Activated naive CD4-positive, alpha-beta T cell treated with anti-CD3 and anti-CD28 coated beads, Interleukin-2, amount 10 ng/mL, durations not matched to agents 7 days and 5 days (primary cell): ENCODE measurements at regions not wholly inside any gene's neighbourhood (a gene's known extent, or its start where the extent isn't known, plus 50 kb on each side); places are given as distances from the start of the nearest gene placed in this dataset.

Source experiments
- CTCF ChIA-PET: fragments of 350-600 bp; sonication (Branson Sonifier 250); formaldehyde crosslinking; loops from one replicate; lab custom pipeline; 2021; ENCODE audit warnings: antibody characterized with exemption; lab: Charles Lee
- DNase-seq: peaks from one replicate; pipeline ENCODE4 v3.0.0-alpha.2; 2020
- H3K27ac Mint-ChIP-seq: one replicate; pipeline ENCODE4 v1.8.0; 2021; ENCODE audit warnings: mild to moderate bottlenecking, moderate library complexity, mixed read lengths
- H3K27me3 Mint-ChIP-seq: one replicate; pipeline ENCODE4 v1.8.0; 2021; ENCODE audit warnings: mild to moderate bottlenecking, mixed read lengths
- H3K36me3 Mint-ChIP-seq: one replicate; pipeline ENCODE4 v1.8.0; 2021; ENCODE audit warnings: mixed read lengths
- H3K4me1 Mint-ChIP-seq: one replicate; pipeline ENCODE4 v1.8.0; 2021; ENCODE audit warnings: mixed read lengths
- H3K4me3 Mint-ChIP-seq: one replicate; pipeline ENCODE4 v1.8.0; 2021; ENCODE audit warnings: mild to moderate bottlenecking, moderate library complexity, mixed read lengths
- H3K9me3 Mint-ChIP-seq: one replicate; pipeline ENCODE4 v1.8.0; 2021; ENCODE audit warnings: mixed read lengths

GRCh38 chr12:116353958-116354357 lies 76.5 kb upstream of the MED13L start:
- no peak overlapping the region for H3K27ac Mint-ChIP-seq
- no peaks in the 10 kb centered on the region for H3K36me3 Mint-ChIP-seq
- H3K9me3 Mint-ChIP-seq = no peaks in the 10 kb centered on the region
- CTCF ChIA-PET = no interaction called here
- peaks cover 7% of the 10 kb centered on the region for H3K27me3 Mint-ChIP-seq
- no peak overlapping the region for H3K4me3 Mint-ChIP-seq
- peaks cover 12% of the 10 kb centered on the region for H3K4me1 Mint-ChIP-seq
- no peak for DNase-seq

DNA sequence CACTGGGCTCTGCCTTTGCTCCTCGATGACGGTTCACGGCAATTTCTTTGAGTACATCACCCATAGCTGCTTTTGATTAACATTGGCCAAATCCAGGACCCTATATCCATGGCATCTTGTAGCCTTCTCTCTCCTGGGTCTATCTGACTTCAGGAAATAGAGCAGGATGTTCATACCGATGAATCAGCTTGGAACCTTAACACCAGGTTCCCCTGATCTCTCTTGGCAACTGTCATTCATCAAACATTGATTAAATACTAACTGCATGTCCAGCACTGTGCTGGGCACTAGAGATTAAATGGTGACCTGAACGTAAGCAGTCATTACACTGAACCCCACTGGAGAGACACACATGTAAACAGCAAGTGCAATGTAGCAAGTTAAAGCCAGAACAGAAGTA lies 77.0 kb upstream of the MED13L start:
- Mint-ChIP-seq H3K36me3 (no peaks in the 10 kb centered on the region), H3K27ac (no peak overlapping the region), H3K4me1 (peaks cover 18% of the 10 kb centered on the region), H3K27me3 (peaks cover 9% of the 10 kb centered on the region), H3K4me3 (no peak overlapping the region), H3K9me3 (no peaks in the 10 kb centered on the region)
- CTCF ChIA-PET = no interaction called here
- DNase-seq = no peak

GRCh38 chr12:116354950-116355783 lies 77.7 kb upstream of the MED13L start:
- CTCF ChIA-PET = no interaction called here
- Mint-ChIP-seq H3K4me1 (peaks cover 21% of the 10 kb centered on the region), H3K36me3 (no peaks in the 10 kb centered on the region), H3K27me3 (peaks cover 9% of the 10 kb centered on the region), H3K9me3 (no peaks in the 10 kb centered on the region), H3K27ac (no peak overlapping the region), H3K4me3 (no peak overlapping the region)
- DNase-seq = no peak

- no peak for DNase-seq
- Mint-ChIP-seq H3K4me3 (peak overlapping the region; percentile 17), H3K36me3 (no peaks in the 10 kb centered on the region), H3K9me3 (no peaks in the 10 kb centered on the region), H3K27ac (peak overlapping the region; percentile 83), H3K27me3 (peaks cover 9% of the 10 kb centered on the region), H3K4me1 (peaks cover 40% of the 10 kb centered on the region)
- CTCF ChIA-PET = no interaction called here
Observed at GRCh38 chr12:116358536-116358892, 81.0 kb upstream of the MED13L start.

DNA sequence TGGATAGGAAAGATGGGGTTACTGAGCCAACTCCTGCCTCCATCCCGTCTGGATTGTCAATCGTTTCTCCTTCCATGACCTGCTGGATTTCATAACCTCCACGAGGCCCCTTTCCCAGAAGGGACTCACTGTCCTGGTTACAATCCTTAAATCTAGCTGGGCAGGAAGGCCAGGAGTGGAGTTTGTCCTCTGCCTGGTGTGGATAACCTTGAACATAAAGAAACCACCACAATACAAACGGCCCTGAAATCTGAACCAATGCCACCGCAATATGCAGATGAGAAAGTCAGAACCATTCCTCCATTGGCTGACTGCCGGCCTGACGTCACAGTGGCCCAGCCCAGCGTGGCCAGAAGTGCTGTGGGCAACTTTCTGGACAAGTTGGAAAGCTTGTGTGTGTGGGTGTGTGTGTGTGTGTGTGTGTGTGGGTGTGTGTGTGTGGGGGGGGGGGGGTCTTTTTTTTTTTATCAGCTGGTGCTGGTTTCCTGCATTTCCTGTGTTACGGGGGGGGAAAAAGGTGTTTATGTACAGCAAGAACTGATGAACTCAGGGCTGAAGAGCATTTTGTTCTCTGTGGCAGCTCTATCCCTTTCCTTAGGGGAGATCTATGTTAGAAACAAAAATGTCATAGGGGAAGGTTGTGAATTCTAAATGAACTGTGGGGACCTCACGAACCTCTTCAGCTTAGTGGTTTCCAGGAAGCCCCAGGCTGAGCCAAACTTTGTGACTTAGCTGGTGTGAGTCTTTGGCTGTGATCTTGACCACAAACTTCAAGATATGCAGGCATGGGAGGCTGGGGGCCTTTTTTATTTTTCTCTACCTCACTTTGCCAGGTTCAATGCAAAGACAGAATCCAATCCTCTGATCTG lies 81.6 kb upstream of the MED13L start:
- CTCF ChIA-PET = interaction anchor here (1.1 kb wide), 1 partner anchor 63 kb away, joined by 4 read pairs; no protein-coding TSS in a partner anchor
- Mint-ChIP-seq H3K9me3 (no peaks in the 10 kb centered on the region), H3K4me3 (peak overlapping the region; percentile 62), H3K4me1 (peaks cover 40% of the 10 kb centered on the region), H3K27me3 (peaks cover 9% of the 10 kb centered on the region), H3K36me3 (no peaks in the 10 kb centered on the region), H3K27ac (peak overlapping the region; percentile 84)
- DNase-seq = peak; percentile 84

- H3K4me1 Mint-ChIP-seq = peaks cover 49% of the 10 kb centered on the region
- CTCF ChIA-PET = interaction anchor here (0.6 kb wide), 1 partner anchor 85 kb away, joined by 3 read pairs; no protein-coding TSS in a partner anchor
- H3K4me3 Mint-ChIP-seq = peak overlapping the region; percentile 9
- DNase-seq = peak; percentile 27
- peaks cover 9% of the 10 kb centered on the region for H3K27me3 Mint-ChIP-seq
- H3K36me3 Mint-ChIP-seq = no peaks in the 10 kb centered on the region
- no peaks in the 10 kb centered on the region for H3K9me3 Mint-ChIP-seq
- H3K27ac Mint-ChIP-seq = peak overlapping the region; percentile 81
Observed at GRCh38 chr12:116360579-116361413, 83.3 kb upstream of the MED13L start.

DNA sequence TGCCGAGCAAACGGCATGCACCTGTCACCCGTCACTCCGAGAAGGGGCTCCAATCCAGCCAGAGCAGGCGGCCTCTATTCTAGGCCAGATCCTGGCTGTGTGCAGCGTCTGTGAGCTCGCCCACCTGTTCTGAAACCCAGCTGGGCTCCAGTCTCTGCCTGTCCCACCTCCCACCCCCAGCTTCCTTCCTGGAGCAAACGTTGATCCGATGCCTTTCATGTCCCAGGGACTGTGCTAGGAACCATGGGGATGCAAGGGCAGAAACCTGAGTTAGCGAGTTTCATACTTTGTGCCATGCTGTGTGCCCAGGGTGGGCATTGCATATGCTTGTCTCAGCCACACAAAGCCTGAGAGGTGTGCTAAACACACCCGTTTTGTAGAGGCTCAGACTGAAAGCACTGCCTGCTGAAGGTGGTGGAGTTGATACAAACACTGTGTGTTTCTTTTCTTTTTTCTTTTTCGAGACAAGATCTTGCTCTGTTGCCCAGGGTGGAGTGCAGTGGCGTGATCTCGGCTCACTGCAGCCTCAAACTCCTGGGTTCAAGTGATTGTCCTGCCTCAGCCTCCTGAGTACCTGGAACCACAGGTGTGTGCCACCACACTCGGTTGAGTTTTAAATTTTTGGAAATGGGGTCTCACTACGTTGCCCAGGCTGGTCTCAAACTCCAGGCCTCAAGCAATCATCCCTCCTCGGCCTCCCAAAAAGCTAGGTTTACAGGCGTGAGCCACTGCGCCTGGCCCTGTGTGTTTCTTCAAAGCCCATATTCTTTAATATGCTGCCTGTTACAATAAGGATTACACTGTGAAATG lies 84.1 kb upstream of the MED13L start:
- H3K27me3 Mint-ChIP-seq = peaks cover 7% of the 10 kb centered on the region
- H3K27ac Mint-ChIP-seq = no peak overlapping the region
- no peaks in the 10 kb centered on the region for H3K36me3 Mint-ChIP-seq
- no peak for DNase-seq
- no peak overlapping the region for H3K4me3 Mint-ChIP-seq
- H3K4me1 Mint-ChIP-seq = peaks cover 49% of the 10 kb centered on the region
- H3K9me3 Mint-ChIP-seq = no peaks in the 10 kb centered on the region
- CTCF ChIA-PET = no interaction called here

- Mint-ChIP-seq H3K9me3 (no peaks in the 10 kb centered on the region), H3K4me1 (peaks cover 28% of the 10 kb centered on the region), H3K27ac (no peak overlapping the region), H3K36me3 (no peaks in the 10 kb centered on the region), H3K27me3 (no peaks in the 10 kb centered on the region), H3K4me3 (no peak overlapping the region)
- CTCF ChIA-PET = interaction anchor here (0.6 kb wide), 1 partner anchor 330 kb away, joined by 3 read pairs; no protein-coding TSS in a partner anchor
- DNase-seq = no peak
Observed at GRCh38 chr12:116365114-116365513, 87.6 kb upstream of the MED13L start.

GRCh38 chr12:116365606-116366455 lies 88.3 kb upstream of the MED13L start:
- CTCF ChIA-PET = no interaction called here
- H3K9me3 Mint-ChIP-seq = no peaks in the 10 kb centered on the region
- H3K27ac Mint-ChIP-seq = no peak overlapping the region
- no peaks in the 10 kb centered on the region for H3K27me3 Mint-ChIP-seq
- no peak for DNase-seq
- peaks cover 22% of the 10 kb centered on the region for H3K4me1 Mint-ChIP-seq
- H3K36me3 Mint-ChIP-seq = no peaks in the 10 kb centered on the region
- H3K4me3 Mint-ChIP-seq = no peak overlapping the region

DNA sequence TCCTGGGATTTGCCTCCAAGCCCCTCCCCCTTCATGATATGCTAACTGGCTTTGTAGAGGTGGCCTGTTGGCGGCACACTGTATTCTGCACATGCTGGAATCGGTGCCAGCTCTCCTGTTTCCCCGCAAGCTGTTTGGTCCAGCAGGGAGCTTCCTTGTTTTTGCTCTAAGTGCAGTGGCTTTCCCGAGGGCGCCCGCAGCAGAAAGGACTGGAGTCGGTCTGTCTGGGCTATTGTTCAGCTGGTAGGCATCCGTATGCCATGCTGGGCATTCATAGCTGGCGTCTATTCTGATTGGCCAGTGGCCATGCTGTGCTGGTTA lies 88.9 kb upstream of the MED13L start:
- Mint-ChIP-seq H3K4me3 (no peak overlapping the region), H3K36me3 (no peaks in the 10 kb centered on the region), H3K27me3 (no peaks in the 10 kb centered on the region), H3K9me3 (no peaks in the 10 kb centered on the region), H3K4me1 (peaks cover 16% of the 10 kb centered on the region), H3K27ac (no peak overlapping the region)
- CTCF ChIA-PET = no interaction called here
- no peak for DNase-seq

DNA sequence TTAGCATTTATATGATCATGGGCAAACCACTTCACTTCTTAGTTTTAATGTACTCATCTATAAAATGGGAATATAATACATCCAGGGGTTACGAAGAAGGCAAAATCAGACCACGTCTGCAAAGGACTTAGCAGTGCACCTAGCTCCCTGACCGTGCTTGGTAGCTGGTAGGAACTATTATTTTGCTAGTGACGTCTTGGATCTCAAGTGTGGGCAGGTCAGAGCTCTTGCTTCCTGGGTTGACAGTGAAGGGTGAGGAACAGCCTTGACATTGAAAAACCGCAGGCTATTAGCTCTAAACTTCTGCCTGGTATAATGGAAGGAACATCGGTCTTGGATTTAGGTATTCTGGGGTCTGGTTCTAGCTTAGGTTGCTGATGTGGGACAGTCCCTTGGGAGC lies 89.3 kb upstream of the MED13L start:
- no peak overlapping the region for H3K4me3 Mint-ChIP-seq
- H3K9me3 Mint-ChIP-seq = no peaks in the 10 kb centered on the region
- H3K27ac Mint-ChIP-seq = no peak overlapping the region
- no peaks in the 10 kb centered on the region for H3K27me3 Mint-ChIP-seq
- peaks cover 12% of the 10 kb centered on the region for H3K4me1 Mint-ChIP-seq
- CTCF ChIA-PET = no interaction called here
- no peaks in the 10 kb centered on the region for H3K36me3 Mint-ChIP-seq
- DNase-seq = no peak

DNA sequence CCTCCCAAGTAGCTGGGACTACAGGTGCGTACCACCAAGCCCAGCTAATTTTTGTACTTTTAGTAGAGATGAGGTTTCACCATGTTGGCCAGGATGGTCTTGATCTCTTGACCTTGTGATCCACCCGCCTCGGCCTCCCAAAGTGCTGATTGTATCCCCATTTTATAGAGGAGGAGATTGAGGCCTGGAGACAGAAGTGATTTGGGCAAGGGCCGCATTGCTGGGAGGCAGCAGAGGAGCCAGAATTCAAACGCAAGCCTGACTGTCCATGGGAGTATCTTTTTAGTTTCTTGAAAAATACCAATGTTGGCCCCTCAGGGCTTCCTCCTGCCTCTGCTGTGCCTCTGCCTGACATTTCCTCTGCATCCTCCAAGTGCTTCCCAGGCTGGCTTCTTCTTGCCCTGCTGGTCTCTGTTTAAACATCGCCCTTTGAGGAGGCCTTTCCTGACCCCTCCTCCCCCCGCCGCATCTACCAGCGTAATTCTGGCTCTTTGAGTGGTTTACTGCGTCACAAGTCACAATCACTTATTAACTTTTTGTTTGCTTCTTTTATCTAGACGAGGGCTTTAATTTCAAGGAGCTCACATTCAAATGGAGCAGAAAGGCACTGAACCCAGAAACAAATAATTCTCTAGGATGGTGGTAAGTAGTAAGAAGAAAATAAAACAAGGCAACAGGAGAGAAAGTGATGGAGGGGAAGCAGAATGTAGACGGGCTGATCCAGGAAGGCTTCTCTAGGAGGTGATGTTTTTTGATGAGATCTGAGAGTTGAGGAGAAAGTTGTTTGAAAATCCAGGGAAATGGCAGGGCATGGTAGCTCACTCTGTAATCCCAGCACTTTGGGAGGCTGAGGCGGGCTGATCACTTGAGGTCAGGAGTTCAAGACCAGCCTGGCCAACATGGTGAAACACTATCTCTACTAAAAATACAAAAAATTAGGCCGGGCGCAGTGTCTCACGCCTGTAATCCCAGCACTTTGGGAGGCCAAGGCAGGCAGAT lies 91.0 kb upstream of the MED13L start:
- CTCF ChIA-PET = interaction anchor here (0.5 kb wide), 1 partner anchor 94 kb away, joined by 3 read pairs; no protein-coding TSS in a partner anchor
- DNase-seq = no peak
- H3K27me3 Mint-ChIP-seq = no peaks in the 10 kb centered on the region
- H3K9me3 Mint-ChIP-seq = no peaks in the 10 kb centered on the region
- no peak overlapping the region for H3K4me3 Mint-ChIP-seq
- H3K27ac Mint-ChIP-seq = no peak overlapping the region
- H3K36me3 Mint-ChIP-seq = no peaks in the 10 kb centered on the region
- H3K4me1 Mint-ChIP-seq = peaks cover 10% of the 10 kb centered on the region
